Endothelial cell of umbilical vein (primary cell): ENCODE measurements at regions not wholly inside any gene's neighbourhood (a gene's known extent, or its start where the extent isn't known, plus 50 kb on each side); places are given as distances from the start of the nearest gene placed in this dataset.

ENCODE experiments used
- BruUV-seq: library from RNA; stranded (reverse); fragments of 400-500 nt; replicated peaks from 2 replicates; lab custom pipeline; 2021; lab: Mats Ljungman, UMichigan
- CTCF ChIA-PET: fragments of 300-600, 350-600 bp; sonication (Branson Sonifier 250); formaldehyde crosslinking; loops from one replicate; lab custom pipeline; 2021; ENCODE audit warnings: antibody characterized with exemption, inconsistent platforms; lab: Charles Lee
- POLR2A ChIA-PET: fragments of 300-600, 350-600 bp; sonication (Branson Sonifier 250); formaldehyde crosslinking; loops from one replicate; lab custom pipeline; 2021; ENCODE audit warnings: antibody characterized with exemption, inconsistent platforms; lab: Charles Lee
- DNase-seq: peaks from one replicate; pipeline ENCODE4 v3.0.0-alpha.2; 2011; ENCODE audit warnings: low read depth, low spot score
- FAIRE-seq: peaks from 2 replicates; lab custom pipeline; 2011; peaks lifted over from hg19 to GRCh38; lab: Jason Lieb, UNC
- H2AFZ ChIP-seq: 2 replicates; pipeline ENCODE4 v1.6.0; 2012; ENCODE audit warnings: low read depth, low read length, control low read depth, inconsistent platforms
- H3K27ac ChIP-seq: 2 replicates; pipeline ENCODE4 v1.5.1; 2011; ENCODE audit warnings: low read depth, mild to moderate bottlenecking, control low read depth, low read length, moderate library complexity; ENCODE audit not compliant: insufficient read depth
- H3K27me3 ChIP-seq, 2 experiments: 2 replicates each; pipeline versions ENCODE4 v1.6.0 to v1.6.1; 2011; ENCODE audit warnings: low read length in 2 of 2, mixed read lengths in 1 of 2; ENCODE audit not compliant: control insufficient read depth in 2 of 2, insufficient read depth in 2 of 2
- H3K36me3 ChIP-seq, 2 experiments: 2 replicates in 1 of 2; 3 replicates in 1 of 2; pipeline ENCODE4 v1.5.1; 2011; ENCODE audit warnings: low read length in 2 of 2, mild to moderate bottlenecking in 1 of 2, moderate library complexity in 1 of 2; ENCODE audit not compliant: control insufficient read depth in 2 of 2, insufficient read depth in 2 of 2; ENCODE audit errors: extremely low read depth in 1 of 2
- H3K4me1 ChIP-seq: 3 replicates; pipeline ENCODE4 v1.5.1; 2011; ENCODE audit warnings: mild to moderate bottlenecking, low read length; ENCODE audit not compliant: control insufficient read depth, insufficient read depth; ENCODE audit errors: extremely low read depth
- H3K4me2 ChIP-seq: 2 replicates; pipeline ENCODE4 v1.6.1; 2011; ENCODE audit warnings: low read length, control low read depth, mixed read lengths; ENCODE audit not compliant: insufficient read depth
- H3K4me3 ChIP-seq, 3 experiments: fragments of 200-600 bp in 1 of 3; sonication (generic), shearing (Covaris generic) in 1 of 3; replicated peaks in 1 of 3; 2 replicates each; pipeline ENCODE4 v1.5.1; 2011 to 2016; ENCODE audit warnings: control low read depth in 3 of 3, low read length in 3 of 3, mild to moderate bottlenecking in 2 of 3, inconsistent platforms in 1 of 3, low read depth in 1 of 3, moderate library complexity in 1 of 3; ENCODE audit not compliant: insufficient read depth in 1 of 3
- H3K79me2 ChIP-seq: 2 replicates; pipeline ENCODE4 v1.6.0; 2012; ENCODE audit warnings: low read length, inconsistent platforms; ENCODE audit not compliant: control insufficient read depth, insufficient read depth
- H3K9ac ChIP-seq: replicated peaks from 2 replicates; pipeline ENCODE3; 2011; ENCODE audit warnings: low read length, control low read depth; ENCODE audit not compliant: insufficient read depth; ENCODE audit errors: extremely low read depth
- H3K9me1 ChIP-seq: replicated peaks from 3 replicates; pipeline ENCODE4 v1.6.0; 2011; ENCODE audit warnings: mild to moderate bottlenecking, low read length; ENCODE audit not compliant: control insufficient read depth, insufficient read depth; ENCODE audit errors: extremely low read depth
- H3K9me3 ChIP-seq: replicated peaks from 2 replicates; pipeline ENCODE4 v1.5.1; 2012; ENCODE audit warnings: low read length, inconsistent platforms; ENCODE audit not compliant: control insufficient read depth, insufficient read depth
- H4K20me1 ChIP-seq: replicated peaks from 2 replicates; pipeline ENCODE3; 2011; ENCODE audit warnings: mild to moderate bottlenecking, low read length; ENCODE audit not compliant: control insufficient read depth, insufficient read depth; ENCODE audit errors: extremely low read depth
- CTCF ChIP-seq, 2 donors: IDR thresholded peaks; 1 replicate in 1 of 2; 2 replicates in 1 of 2; pipeline ENCODE4 v1.5.1; 2011; ENCODE audit warnings: low read length in 2 of 2, mild to moderate bottlenecking in 2 of 2, moderate library complexity in 2 of 2, control low read depth in 1 of 2, inconsistent platforms in 1 of 2, low read depth in 1 of 2; ENCODE audit not compliant: insufficient read depth in 1 of 2; ENCODE audit errors: extremely low read depth in 1 of 2
- EZH2 ChIP-seq: IDR thresholded peaks from 2 replicates; pipeline ENCODE4 v1.6.1; 2012; ENCODE audit warnings: borderline replicate concordance, low read depth, mild to moderate bottlenecking, moderate library complexity, low read length, inconsistent platforms; ENCODE audit not compliant: severe bottlenecking
- FOS ChIP-seq: IDR thresholded peaks from 2 replicates; pipeline ENCODE4 v1.6.1; 2011; ENCODE audit warnings: mild to moderate bottlenecking, low read length, moderate library complexity, borderline replicate concordance; ENCODE audit not compliant: insufficient read depth
- GATA2 ChIP-seq: IDR thresholded peaks from 2 replicates; pipeline ENCODE4 v1.7.0; 2011; ENCODE audit warnings: low read depth, mild to moderate bottlenecking, moderate library complexity, mixed read lengths, low read length; ENCODE audit not compliant: insufficient read length, insufficient read depth
- JUN ChIP-seq: IDR thresholded peaks from 2 replicates; pipeline ENCODE4 v1.6.1; 2011; ENCODE audit warnings: borderline replicate concordance, low read depth; ENCODE audit not compliant: insufficient read length, insufficient read depth
- MAX ChIP-seq: IDR thresholded peaks from 2 replicates; pipeline ENCODE4 v1.6.1; 2011; ENCODE audit not compliant: insufficient read depth, insufficient read length
- MYC ChIP-seq: IDR thresholded peaks from one replicate; pipeline ENCODE4 v1.6.1; 2011; ENCODE audit warnings: mild to moderate bottlenecking, low read depth, low read length
- POLR2A ChIP-seq: IDR thresholded peaks from 2 replicates; pipeline ENCODE4 v1.6.1; 2012; ENCODE audit warnings: low read depth, mild to moderate bottlenecking, control low read depth, low read length
- POLR2AphosphoS5 ChIP-seq: IDR thresholded peaks from 2 replicates; pipeline ENCODE4 v1.6.1; 2012; ENCODE audit warnings: low read depth, mild to moderate bottlenecking, control low read depth, low read length, moderate library complexity; ENCODE audit not compliant: insufficient read depth
- dilution Hi-C: fragments of 300-500 bp; cut with MboI; formaldehyde crosslinking; loops from one replicate; pipeline ENCODE4 v1.15.0; 2019; ENCODE audit warnings: low sequenced_read_pairs; ENCODE audit not compliant: extremely low pct_ligation_motif_present
- intact Hi-C: fragments of 100-400 bp; cut with micrococcal nuclease; formaldehyde crosslinking; loops from one replicate; pipeline ENCODE4 v1.10.0; 2022

- H3K9me3 ChIP-seq: no peaks in the 10 kb centered on the region
- H3K36me3 ChIP-seq: no peaks in the 10 kb centered on the region
- ChIA-PET POLR2A (no interaction called here), CTCF (interaction anchor here (1.4 kb wide), 1 partner anchor 12 kb away, joined by 3 read pairs; no protein-coding TSS in a partner anchor)
- no peak for DNase-seq
- H3K27me3 ChIP-seq: peaks cover 6 to 22% of the 10 kb centered on the region in 2 experiments
- TF ChIP-seq GATA2 (no peak), POLR2A (no peak), FOS (no peak), EZH2 (no peak), MYC (no peak), POLR2AphosphoS5 (no peak), CTCF (IDR thresholded peaks at IDR 0.05; ENCODE audit: extremely low read depth in 1 of 2, insufficient read depth in 1 of 2, low read depth in 1 of 2, low read length in 2 of 2) (no peak), MAX (no peak), JUN (no peak)
- intact Hi-C loops (no loop called here), dilution Hi-C loops (no loop called here)
- FAIRE-seq: no peak
- no TSS peak for BruUV-seq
- no peak overlapping the region for H3K4me2 ChIP-seq
- no peaks in the 10 kb centered on the region for H3K9me1 ChIP-seq
- no peak overlapping the region for H2AFZ ChIP-seq
- no peak overlapping the region for H3K9ac ChIP-seq
- no peak overlapping the region for H3K27ac ChIP-seq
- H4K20me1 ChIP-seq: no peaks in the 10 kb centered on the region
- no peaks in the 10 kb centered on the region for H3K4me1 ChIP-seq
- no peaks in the 10 kb centered on the region for H3K79me2 ChIP-seq
- no peak overlapping the region for H3K4me3 ChIP-seq
Measured at GRCh38 chr13:42728507-42729180, 52.7 kb upstream of the FAM216B start.
